ENCODE measurements at regions not wholly inside any gene's neighbourhood (a gene's known extent, or its start where the extent isn't known, plus 50 kb on each side); places are given as distances from the start of the nearest gene placed in this dataset.

GRCh38 chr2:144894612-144895599, 375.0 kb upstream of the ZEB2 start:
- Histone ChIP-seq H3K4me1 (ENCODE audit: insufficient read depth, low read length) (no peaks in the 10 kb centered on the region), H3K27me3 (ENCODE audit: insufficient read depth, low read length) (no peaks in the 10 kb centered on the region), H3K4me3 (ENCODE audit: low read length) (no peak overlapping the region), H3K9me3 (ENCODE audit: low read depth, low read length) (no peaks in the 10 kb centered on the region)

DNA sequence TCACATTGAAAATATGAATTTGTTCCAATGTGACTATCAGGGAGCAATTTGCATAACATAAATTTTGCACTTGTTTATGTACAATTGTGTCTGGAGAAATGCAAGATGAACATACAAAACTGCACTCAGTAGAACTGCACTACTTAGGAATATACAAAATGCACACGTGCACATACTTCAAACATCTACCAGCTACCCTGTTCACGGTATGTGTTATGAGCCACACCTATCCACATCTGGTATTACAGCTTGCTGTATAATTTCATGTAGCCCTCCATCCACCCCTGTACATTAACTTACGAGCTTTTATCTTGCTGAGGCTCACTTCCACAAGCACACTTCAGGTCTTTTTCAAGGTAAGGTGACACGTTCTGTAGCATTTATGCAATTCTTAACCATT, 373.5 kb upstream of the ZEB2 start:
- H3K4me1 ChIP-seq (ENCODE audit: insufficient read depth, low read length), result no peaks in the 10 kb centered on the region
- H3K27me3 ChIP-seq (ENCODE audit: insufficient read depth, low read length), result no peaks in the 10 kb centered on the region
- H3K9me3 ChIP-seq (ENCODE audit: low read depth, low read length), result no peaks in the 10 kb centered on the region
- H3K4me3 ChIP-seq (ENCODE audit: low read length), result no peak overlapping the region

DNA sequence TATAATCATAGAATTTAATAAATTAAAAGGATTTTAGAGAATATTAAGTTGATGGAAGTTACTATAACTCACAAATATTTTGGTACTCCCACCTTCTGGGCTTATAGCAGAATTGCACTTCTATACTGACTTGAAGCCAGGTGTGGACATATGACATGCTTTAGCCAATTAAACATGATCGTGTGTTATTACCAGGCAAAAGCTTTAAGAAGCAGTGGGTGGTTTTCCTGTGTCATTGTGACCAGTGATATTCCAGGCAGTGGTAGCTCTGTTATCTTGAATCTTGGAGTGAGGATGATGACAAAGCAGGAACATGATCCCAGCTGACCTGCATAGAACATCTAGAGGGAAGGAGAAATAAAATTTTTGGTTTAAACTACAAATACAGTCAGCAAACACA, 370.9 kb upstream of the ZEB2 start:
- no peaks in the 10 kb centered on the region for H3K27me3 ChIP-seq (ENCODE audit: insufficient read depth, low read length)
- H3K9me3 ChIP-seq (ENCODE audit: low read depth, low read length), result no peaks in the 10 kb centered on the region
- no peaks in the 10 kb centered on the region for H3K4me1 ChIP-seq (ENCODE audit: insufficient read depth, low read length)
- H3K4me3 ChIP-seq (ENCODE audit: low read length), result no peak overlapping the region

DNA sequence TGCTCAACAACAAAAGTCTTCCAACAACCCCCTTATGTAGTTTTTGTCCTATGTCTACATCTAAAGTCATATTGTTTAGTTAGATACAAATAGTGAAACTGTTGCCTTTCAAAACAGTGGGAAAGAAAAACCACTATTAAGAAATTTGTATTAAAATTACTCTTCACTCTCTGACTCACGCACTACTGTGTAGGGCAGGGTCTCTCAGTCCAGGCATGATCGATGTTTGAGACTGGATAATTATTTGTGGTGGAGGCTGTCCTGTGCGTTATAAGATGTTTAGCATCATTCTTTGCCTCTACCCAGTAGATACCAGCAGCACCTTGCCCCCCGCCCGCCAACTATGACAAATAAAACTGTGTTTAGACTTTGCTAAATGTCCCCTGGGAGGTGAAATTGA, 369.4 kb upstream of the ZEB2 start:
- Histone ChIP-seq H3K4me1 (ENCODE audit: insufficient read depth, low read length) (no peaks in the 10 kb centered on the region), H3K9me3 (ENCODE audit: low read depth, low read length) (no peaks in the 10 kb centered on the region), H3K27me3 (ENCODE audit: insufficient read depth, low read length) (no peaks in the 10 kb centered on the region), H3K4me3 (ENCODE audit: low read length) (no peak overlapping the region)

- no peaks in the 10 kb centered on the region for H3K27me3 ChIP-seq (ENCODE audit: insufficient read depth, low read length)
- H3K4me1 ChIP-seq (ENCODE audit: insufficient read depth, low read length), result no peaks in the 10 kb centered on the region
- H3K4me3 ChIP-seq (ENCODE audit: low read length), result no peak overlapping the region
- no peaks in the 10 kb centered on the region for H3K9me3 ChIP-seq (ENCODE audit: low read depth, low read length)
These were observed 366.9 kb upstream of the ZEB2 start for GRCh38 chr2:144886862-144887261.

- Histone ChIP-seq H3K27me3 (ENCODE audit: insufficient read depth, low read length) (no peaks in the 10 kb centered on the region), H3K4me3 (ENCODE audit: low read length) (no peak overlapping the region), H3K4me1 (ENCODE audit: insufficient read depth, low read length) (no peaks in the 10 kb centered on the region), H3K9me3 (ENCODE audit: low read depth, low read length) (no peaks in the 10 kb centered on the region)
These were observed 358.0 kb upstream of the ZEB2 start for GRCh38 chr2:144877893-144878292.

DNA sequence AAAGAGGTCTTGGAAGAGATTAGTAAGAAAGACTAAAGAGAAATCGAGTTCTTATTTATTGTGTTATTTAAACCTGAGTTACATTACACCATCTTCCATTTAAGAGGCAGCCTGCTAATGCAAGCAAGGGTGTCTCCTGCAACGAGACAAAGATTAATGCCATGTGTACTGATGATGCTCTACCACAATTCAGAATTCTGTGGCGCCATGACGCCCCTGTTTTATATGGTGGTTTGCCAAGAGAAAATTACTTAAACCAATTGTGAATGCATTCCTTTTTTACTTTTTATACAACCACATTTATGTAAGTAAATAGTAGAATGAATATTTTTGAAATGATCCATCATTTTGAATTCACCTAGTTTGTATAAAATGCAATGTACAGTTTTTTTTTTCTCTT, 356.1 kb upstream of the ZEB2 start:
- H3K4me1 ChIP-seq (ENCODE audit: insufficient read depth, low read length), result no peaks in the 10 kb centered on the region
- no peaks in the 10 kb centered on the region for H3K27me3 ChIP-seq (ENCODE audit: insufficient read depth, low read length)
- H3K4me3 ChIP-seq (ENCODE audit: low read length), result no peak overlapping the region
- no peaks in the 10 kb centered on the region for H3K9me3 ChIP-seq (ENCODE audit: low read depth, low read length)

GRCh38 chr2:144875290-144875969, 355.5 kb upstream of the ZEB2 start:
- Histone ChIP-seq H3K9me3 (ENCODE audit: low read depth, low read length) (no peaks in the 10 kb centered on the region), H3K27me3 (ENCODE audit: insufficient read depth, low read length) (no peaks in the 10 kb centered on the region), H3K4me1 (ENCODE audit: insufficient read depth, low read length) (no peaks in the 10 kb centered on the region), H3K4me3 (ENCODE audit: low read length) (no peak overlapping the region)

- Histone ChIP-seq H3K4me3 (ENCODE audit: low read length) (no peak overlapping the region), H3K9me3 (ENCODE audit: low read depth, low read length) (no peaks in the 10 kb centered on the region), H3K27me3 (ENCODE audit: insufficient read depth, low read length) (no peaks in the 10 kb centered on the region), H3K4me1 (ENCODE audit: insufficient read depth, low read length) (no peaks in the 10 kb centered on the region)
These were observed 345.8 kb upstream of the ZEB2 start for GRCh38 chr2:144865670-144866069.

DNA sequence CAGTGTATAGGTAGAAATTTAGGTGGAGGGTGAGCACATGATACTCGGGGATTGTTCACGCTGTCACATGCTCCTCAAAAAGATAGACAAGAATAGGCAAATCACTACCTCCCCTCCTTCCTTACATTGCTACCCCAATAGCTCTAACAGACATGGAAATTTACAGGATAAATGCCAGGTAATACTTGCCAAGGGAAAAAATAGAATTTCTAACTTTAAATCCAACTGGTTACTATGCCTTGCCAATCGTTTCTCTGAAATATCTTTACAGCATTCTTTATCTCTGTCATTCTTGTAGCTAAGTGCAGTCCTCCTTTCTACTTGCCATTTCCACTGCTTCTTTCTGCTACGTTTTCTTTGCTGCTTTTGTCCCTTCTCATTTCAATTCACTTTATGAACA, 339.8 kb upstream of the ZEB2 start:
- no peaks in the 10 kb centered on the region for H3K4me1 ChIP-seq (ENCODE audit: insufficient read depth, low read length)
- H3K4me3 ChIP-seq (ENCODE audit: low read length), result no peak overlapping the region
- no peaks in the 10 kb centered on the region for H3K9me3 ChIP-seq (ENCODE audit: low read depth, low read length)
- no peaks in the 10 kb centered on the region for H3K27me3 ChIP-seq (ENCODE audit: insufficient read depth, low read length)

DNA sequence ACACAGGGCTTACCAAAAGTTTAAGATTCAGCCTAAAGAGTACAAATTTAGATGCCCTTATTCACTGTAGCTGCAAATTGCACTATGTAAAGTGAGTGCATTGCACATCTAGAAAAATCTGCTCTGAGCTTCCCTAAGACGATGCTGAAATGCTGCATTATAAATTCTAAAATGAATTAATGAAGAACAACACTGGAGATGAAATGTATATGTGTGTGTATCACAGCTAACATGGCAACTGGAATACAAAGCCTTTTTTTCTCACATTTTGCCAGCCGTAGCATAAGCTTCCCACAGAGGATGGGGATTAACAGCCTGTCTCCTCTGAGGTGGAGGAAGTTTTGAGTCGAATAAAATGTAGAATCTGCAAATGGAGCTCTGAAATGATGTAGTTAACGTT, 338.3 kb upstream of the ZEB2 start:
- H3K27me3 ChIP-seq (ENCODE audit: insufficient read depth, low read length), result no peaks in the 10 kb centered on the region
- no peaks in the 10 kb centered on the region for H3K4me1 ChIP-seq (ENCODE audit: insufficient read depth, low read length)
- H3K9me3 ChIP-seq (ENCODE audit: low read depth, low read length), result no peaks in the 10 kb centered on the region
- H3K4me3 ChIP-seq (ENCODE audit: low read length), result no peak overlapping the region

GRCh38 chr2:144854596-144854995, 334.7 kb upstream of the ZEB2 start:
- Histone ChIP-seq H3K9me3 (ENCODE audit: low read depth, low read length) (no peaks in the 10 kb centered on the region), H3K4me1 (ENCODE audit: insufficient read depth, low read length) (no peaks in the 10 kb centered on the region), H3K27me3 (ENCODE audit: insufficient read depth, low read length) (no peaks in the 10 kb centered on the region), H3K4me3 (ENCODE audit: low read length) (no peak overlapping the region)

DNA sequence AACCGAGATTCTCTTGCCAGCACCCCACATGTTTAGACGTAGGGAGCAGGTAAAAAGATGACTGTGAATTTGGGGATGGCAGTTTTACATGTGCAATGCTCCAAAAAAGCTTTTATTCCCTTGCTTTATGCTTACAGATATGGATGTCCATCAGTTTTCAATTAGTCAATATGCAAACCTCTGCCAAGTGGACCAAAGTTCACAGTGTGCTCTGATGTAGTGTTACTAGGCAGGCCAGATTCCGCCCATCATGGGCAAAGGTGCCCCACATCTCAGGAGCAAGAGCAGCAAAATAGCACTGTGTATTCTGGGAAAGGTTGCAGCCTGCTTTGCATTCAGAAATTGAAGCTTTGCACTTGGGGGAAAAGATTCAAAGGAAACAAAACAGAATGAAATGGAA, 329.7 kb upstream of the ZEB2 start:
- no peaks in the 10 kb centered on the region for H3K9me3 ChIP-seq (ENCODE audit: low read depth, low read length)
- H3K4me3 ChIP-seq (ENCODE audit: low read length), result no peak overlapping the region
- no peaks in the 10 kb centered on the region for H3K4me1 ChIP-seq (ENCODE audit: insufficient read depth, low read length)
- no peaks in the 10 kb centered on the region for H3K27me3 ChIP-seq (ENCODE audit: insufficient read depth, low read length)

- no peaks in the 10 kb centered on the region for H3K9me3 ChIP-seq (ENCODE audit: low read depth, low read length)
- no peaks in the 10 kb centered on the region for H3K27me3 ChIP-seq (ENCODE audit: insufficient read depth, low read length)
- H3K4me3 ChIP-seq (ENCODE audit: low read length), result no peak overlapping the region
- H3K4me1 ChIP-seq (ENCODE audit: insufficient read depth, low read length), result no peaks in the 10 kb centered on the region
These were observed 328.5 kb upstream of the ZEB2 start for GRCh38 chr2:144848423-144848822.

DNA sequence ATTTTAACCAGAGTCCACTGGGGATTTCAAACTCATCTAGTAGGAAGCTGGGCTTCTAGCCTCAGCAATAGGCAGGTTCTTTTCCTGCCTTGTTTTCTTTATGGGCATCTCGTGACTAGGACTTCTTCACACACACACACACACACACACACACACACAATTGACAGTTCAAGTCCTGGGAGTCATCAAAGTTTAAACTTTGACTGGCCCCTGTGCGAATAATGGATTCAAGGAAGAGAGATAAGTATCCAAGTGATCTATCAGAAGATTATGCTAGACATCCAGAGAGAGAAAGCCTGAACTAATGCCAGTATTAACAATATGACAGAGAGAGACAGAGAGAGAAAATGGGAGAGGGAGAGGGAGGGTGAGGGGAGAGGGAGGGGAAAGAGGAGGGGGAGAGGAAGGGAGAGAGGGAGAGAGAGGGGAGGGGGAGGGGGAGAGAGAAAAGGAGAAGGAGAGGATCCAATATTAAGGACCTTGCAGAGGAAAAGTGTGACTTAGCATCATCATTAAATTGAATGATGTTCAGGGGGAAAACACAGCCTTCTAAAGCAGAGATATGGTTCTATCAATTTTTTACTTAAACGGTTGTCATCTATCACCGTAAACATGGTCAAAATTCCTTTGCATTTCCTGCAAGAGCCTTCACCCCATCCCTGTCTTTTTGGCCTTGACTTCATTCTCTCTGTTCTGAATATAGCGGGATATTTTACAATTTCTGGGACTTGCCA, 327.6 kb upstream of the ZEB2 start:
- Histone ChIP-seq H3K9me3 (ENCODE audit: low read depth, low read length) (no peaks in the 10 kb centered on the region), H3K27me3 (ENCODE audit: insufficient read depth, low read length) (no peaks in the 10 kb centered on the region), H3K4me3 (ENCODE audit: low read length) (no peak overlapping the region), H3K4me1 (ENCODE audit: insufficient read depth, low read length) (no peaks in the 10 kb centered on the region)

Measured in mononuclear cell (primary cell).